HCT116 (cell line): ENCODE measurements at regions not wholly inside any gene's neighbourhood (a gene's known extent, or its start where the extent isn't known, plus 50 kb on each side); places are given as distances from the start of the nearest gene placed in this dataset.

Source experiments
- CTCF ChIP-seq, 3 experiments: fragments of 200-600 bp in 1 of 3; sonication (generic) in 1 of 3; IDR thresholded peaks in 2 of 3; conservative IDR thresholded peaks in 1 of 3; 2 replicates each; pipeline ENCODE4 v1.5.1; 2012 to 2017; ENCODE audit warnings: low read depth in 2 of 3, low read length in 2 of 3, antibody characterized with exemption in 1 of 3, borderline replicate concordance in 1 of 3, control low read depth in 1 of 3, mild to moderate bottlenecking in 1 of 3, mixed read lengths in 1 of 3, mixed run types in 1 of 3, moderate library complexity in 1 of 3; ENCODE audit not compliant: insufficient read depth in 1 of 3
- EGR1 ChIP-seq: IDR thresholded peaks from 2 replicates; pipeline ENCODE4 v1.6.1; 2012; ENCODE audit warnings: low read depth
- EZH2 ChIP-seq: fragments of 200-600 bp; sonication (generic); IDR thresholded peaks from 2 replicates; pipeline ENCODE4 v1.6.1; 2017; ENCODE audit warnings: antibody characterized with exemption, mixed run types
- FOSL1 ChIP-seq: IDR thresholded peaks from 2 replicates; pipeline ENCODE4 v1.6.1; 2012; ENCODE audit warnings: low read depth
- POLR2A ChIP-seq: IDR thresholded peaks from 2 replicates; pipeline ENCODE4 v1.7.0; 2011; ENCODE audit warnings: borderline replicate concordance; ENCODE audit not compliant: insufficient read depth, insufficient read length; ENCODE audit errors: extremely low read depth
- REST ChIP-seq: IDR thresholded peaks from 2 replicates; pipeline ENCODE4 v1.6.1; 2012; ENCODE audit warnings: low read depth
- SIN3A ChIP-seq: IDR thresholded peaks from 2 replicates; pipeline ENCODE4 v1.6.1; 2012; ENCODE audit warnings: low read depth
- TCF7L2 ChIP-seq: IDR thresholded peaks from 2 replicates; pipeline ENCODE4 v1.7.0; 2011; ENCODE audit warnings: borderline replicate concordance, inconsistent platforms; ENCODE audit not compliant: insufficient read depth, insufficient read length; ENCODE audit errors: extremely low read depth

DNA sequence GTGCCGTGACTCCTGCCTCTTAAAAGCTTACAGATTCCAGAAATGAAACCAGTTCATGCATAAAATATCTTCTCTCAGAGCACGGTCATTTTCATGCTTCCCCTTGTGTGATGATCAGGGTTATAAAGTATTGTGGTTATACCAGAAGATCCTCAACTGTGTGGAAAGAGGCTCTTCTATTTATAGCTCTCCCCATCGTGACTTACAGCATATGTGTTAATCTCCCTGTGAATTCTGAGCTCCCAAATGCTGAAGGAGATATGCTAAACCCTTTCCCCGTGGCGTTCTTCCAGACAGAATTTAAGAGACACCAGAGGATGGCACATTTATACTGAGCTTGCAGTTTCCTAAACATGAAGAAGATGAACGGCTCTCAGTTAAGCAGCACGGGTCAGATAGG, 158.8 kb downstream of the CDH26 start:
- no peak for TF ChIP-seq EZH2
- TF ChIP-seq SIN3A, result no peak
- no peak for TF ChIP-seq FOSL1
- TF ChIP-seq CTCF (IDR thresholded peaks at IDR 0.05 in 2 of 3, conservative IDR thresholded peaks at IDR 0.05 in 1 of 3; ENCODE audit: borderline replicate concordance in 1 of 3, insufficient read depth in 1 of 3, low read depth in 2 of 3, low read length in 2 of 3), result no peak
- TF ChIP-seq EGR1, result no peak
- TF ChIP-seq REST, result no peak
- TF ChIP-seq TCF7L2, result no peak
- TF ChIP-seq POLR2A, result no peak
